HG02610 (cell line): ENCODE measurements at regions not wholly inside any gene's neighbourhood (a gene's known extent, or its start where the extent isn't known, plus 50 kb on each side); places are given as distances from the start of the nearest gene placed in this dataset.
"Not testable (repeated sequence)": the region's sequence is repeated elsewhere in the genome, so short reads cannot be mapped to it uniquely, and the experiment has no call there.

Experiments
- ATAC-seq: cut with Tn5 transposase; IDR thresholded peaks from one replicate; pipeline ENCODE4 v1.9.1; 2021; ENCODE audit warnings: mild to moderate bottlenecking, moderate library complexity; ENCODE audit not compliant: unreplicated experiment

- ATAC-seq: not testable (repeated sequence)
Measured at GRCh38 chr5:21360754-21361153, 1372.8 kb upstream of the CDH18 start.

DNA sequence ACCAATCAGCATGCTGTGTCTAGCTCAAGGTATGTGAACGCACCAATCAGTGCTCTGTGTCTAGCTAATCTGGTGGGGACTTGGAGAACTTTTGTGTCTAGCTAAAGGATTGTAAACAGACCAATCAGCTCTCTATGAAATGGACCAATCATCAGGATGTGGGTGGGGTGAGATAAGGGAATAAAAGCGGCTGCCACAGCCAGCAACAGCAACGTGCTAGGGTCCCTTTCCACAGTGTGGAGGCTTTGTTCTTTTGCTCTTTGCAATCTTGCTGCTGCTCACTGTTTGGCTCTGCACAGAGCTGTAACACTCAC, 1353.9 kb upstream of the CDH18 start:
- not testable (repeated sequence) for ATAC-seq

GRCh38 chr5:21341203-21341947, 1353.4 kb upstream of the CDH18 start:
- not testable (repeated sequence) for ATAC-seq

DNA sequence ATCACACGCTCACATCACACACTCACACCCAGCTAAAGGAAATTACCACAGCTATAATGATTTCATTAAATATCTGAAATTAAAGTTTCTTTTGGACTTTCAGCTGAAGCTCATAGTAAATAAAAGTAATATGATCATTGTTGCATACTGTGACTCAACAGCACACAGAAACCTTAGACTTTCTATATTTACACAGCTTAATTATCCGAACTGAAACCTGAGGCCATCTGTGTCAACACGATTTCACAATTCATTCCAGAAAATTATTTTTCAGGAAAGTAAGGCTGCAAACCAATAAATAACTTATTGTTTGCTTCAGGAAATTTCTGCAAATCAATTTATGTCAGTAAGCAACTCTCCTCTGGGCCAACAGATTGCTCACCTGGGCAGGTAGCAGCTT, 1352.2 kb upstream of the CDH18 start:
- not testable (repeated sequence) for ATAC-seq

- not testable (repeated sequence) for ATAC-seq
Measured at GRCh38 chr5:21336478-21336877, 1348.5 kb upstream of the CDH18 start.

GRCh38 chr5:21315376-21315775, 1327.4 kb upstream of the CDH18 start:
- not testable (repeated sequence) for ATAC-seq

DNA sequence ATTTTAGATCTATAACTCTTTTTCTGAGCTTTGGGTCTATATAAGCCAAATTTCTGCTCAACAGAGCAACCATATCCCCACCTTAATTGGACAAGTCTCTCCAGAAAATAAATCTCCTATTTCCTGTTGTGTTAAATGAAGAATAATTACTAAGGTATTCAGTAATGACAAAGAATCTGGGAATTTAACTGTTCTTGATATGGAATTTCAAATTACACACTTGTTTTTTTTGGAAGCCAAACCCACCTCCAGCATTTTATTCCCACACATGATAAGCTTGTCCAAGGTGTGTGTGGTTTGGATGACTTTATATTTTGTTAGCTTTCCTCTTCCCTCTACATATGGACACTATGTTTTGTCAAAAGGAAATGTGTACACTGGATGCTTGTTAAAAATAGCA, 1313.2 kb upstream of the CDH18 start:
- not testable (repeated sequence) for ATAC-seq

- not testable (repeated sequence) for ATAC-seq
Measured at GRCh38 chr5:21274361-21274760, 1286.4 kb upstream of the CDH18 start.

DNA sequence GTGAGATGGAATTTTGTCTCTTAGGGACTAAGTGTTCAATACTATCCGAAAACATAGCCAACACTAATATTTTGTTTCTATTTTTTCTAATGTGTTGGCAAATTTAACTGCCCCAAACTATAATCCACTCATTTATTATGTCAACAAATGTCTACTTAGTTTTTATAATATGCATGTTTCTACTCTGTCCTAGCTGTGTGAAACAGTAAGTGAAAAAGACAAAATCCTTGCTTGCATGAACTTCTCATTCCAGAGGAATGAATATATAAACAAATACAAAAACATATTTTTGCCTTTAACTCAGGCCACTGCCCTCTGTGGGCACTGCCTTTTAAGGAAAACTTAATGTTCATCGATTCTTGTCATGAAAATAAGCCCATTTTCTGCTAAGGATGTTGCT, 1275.4 kb upstream of the CDH18 start:
- no peak for ATAC-seq

- ATAC-seq: no peak
Measured at GRCh38 chr5:21254161-21254560, 1266.2 kb upstream of the CDH18 start.

GRCh38 chr5:21244982-21245381, 1257.0 kb upstream of the CDH18 start:
- ATAC-seq: no peak

- no peak for ATAC-seq
Measured at GRCh38 chr5:21238786-21239185, 1250.8 kb upstream of the CDH18 start.

DNA sequence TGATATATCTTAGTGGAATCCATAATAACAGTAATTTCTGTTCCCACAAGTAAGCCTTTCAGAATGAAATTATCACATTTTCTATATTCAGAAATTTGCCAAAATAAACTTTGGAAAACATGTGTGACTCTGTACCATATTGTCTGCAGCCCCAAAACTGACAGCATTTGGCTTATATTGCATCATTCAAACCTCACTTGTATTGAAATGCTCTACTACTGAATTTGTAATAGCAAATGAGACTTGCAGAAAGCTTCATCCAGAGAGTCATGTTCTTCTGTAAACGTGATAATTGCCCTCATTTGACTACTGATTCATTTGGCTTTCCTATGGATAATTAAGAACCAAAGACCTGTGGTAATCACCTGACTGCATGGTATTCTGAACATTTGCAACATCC, 1249.5 kb upstream of the CDH18 start:
- ATAC-seq: no peak

DNA sequence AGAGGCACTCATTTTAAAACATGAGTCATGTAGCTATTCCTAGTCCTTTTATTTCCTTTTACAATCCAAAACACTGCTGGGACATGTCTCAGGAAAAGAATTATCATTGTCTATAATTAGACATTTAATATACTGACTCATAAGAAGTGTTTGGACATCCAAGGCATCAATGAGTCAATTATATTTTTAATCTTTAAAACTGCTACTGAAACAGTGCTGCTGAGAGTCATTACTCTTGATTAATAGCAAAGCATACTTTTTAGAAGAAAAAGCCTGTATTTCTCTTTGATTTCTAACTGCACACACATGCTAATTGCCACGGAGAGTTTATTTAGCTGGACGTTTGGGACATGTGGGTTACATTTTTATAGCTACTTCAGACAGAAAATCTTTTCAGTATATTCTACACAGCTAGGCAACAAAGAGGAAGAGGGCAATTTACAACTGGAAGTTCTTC, 1249.0 kb upstream of the CDH18 start:
- no peak for ATAC-seq

DNA sequence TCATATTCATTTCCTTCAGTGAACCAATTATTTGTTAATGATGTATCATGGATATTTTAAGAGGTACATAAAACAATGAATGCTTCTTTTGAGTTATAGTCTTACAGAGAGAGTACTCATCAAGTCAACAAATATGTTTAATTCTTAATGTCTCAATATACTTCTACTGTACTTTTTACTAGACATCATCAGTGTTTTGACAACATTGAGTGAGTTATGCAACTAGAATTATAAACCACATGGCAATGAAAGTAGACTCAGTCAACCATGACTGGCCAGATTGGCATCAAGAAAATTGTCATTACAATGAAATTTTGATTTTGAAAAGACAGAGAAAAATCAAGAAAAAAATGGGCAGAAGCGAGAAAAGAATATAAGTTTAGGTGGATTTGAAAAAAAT, 1248.1 kb upstream of the CDH18 start:
- ATAC-seq: no peak

- ATAC-seq: no peak
Measured at GRCh38 chr5:21225223-21226064, 1237.4 kb upstream of the CDH18 start.

GRCh38 chr5:21221616-21222015, 1233.6 kb upstream of the CDH18 start:
- ATAC-seq: no peak

- ATAC-seq: no peak
Measured at GRCh38 chr5:21219966-21220365, 1232.0 kb upstream of the CDH18 start.

DNA sequence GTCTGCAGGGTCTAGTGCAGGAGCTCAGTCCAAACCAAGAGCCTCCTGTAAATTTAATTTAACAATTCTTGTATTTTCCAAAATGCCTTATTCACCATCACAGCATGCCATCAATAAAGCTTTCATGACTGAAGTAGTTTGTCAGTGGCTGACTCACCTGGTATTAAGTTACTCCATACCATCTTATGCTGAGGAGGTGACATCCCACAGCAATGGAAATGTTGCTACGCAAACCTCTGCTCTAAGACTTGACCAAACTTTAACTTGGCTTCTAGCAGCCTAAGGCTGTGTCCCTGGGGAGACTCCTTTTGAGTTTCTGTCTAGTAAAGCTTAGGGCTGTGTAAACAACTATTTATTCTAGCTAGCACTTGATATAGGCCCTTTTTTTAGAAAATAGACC, 1231.3 kb upstream of the CDH18 start:
- no peak for ATAC-seq

DNA sequence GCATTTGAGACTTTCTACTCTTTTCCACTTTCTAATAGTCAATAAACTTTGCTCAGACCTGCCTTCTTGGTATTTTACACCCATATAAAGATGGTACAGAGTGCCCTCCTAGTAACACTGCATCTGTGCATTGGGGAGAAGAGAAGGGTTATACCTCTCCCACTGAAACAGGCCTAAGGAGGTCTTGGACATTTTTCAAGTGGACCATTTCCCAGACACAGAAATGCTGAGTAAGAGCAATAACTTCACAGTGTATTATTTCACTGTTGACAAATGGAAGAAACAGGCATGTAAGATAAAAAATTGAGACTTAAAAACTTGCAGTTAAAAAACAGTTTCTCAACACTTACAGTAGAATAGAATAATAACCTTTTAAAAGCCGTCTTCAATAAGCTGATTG, 1224.0 kb upstream of the CDH18 start:
- no peak for ATAC-seq

GRCh38 chr5:21209409-21209808, 1221.4 kb upstream of the CDH18 start:
- ATAC-seq: no peak

DNA sequence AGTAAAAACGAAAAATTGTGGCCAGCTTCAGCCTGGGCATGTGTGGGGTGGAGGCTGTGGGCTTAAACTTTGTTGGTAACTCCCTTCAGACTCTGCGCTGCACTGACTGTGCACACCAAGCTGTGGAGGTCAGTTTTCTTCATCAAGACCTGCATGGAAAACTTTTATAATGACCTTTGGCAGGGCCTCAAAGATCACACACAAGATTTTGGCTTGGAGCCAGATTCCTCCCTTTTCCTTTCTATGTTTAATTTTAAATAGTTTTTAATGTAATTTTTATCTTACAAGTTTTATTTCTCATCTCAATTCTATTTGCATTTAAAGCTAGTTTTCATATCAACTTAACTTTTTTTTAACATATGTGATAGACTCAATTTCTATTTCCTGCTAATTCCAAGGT, 1211.1 kb upstream of the CDH18 start:
- no peak for ATAC-seq
